ENCODE measurements at regions not wholly inside any gene's neighbourhood (a gene's known extent, or its start where the extent isn't known, plus 50 kb on each side); places are given as distances from the start of the nearest gene placed in this dataset.

DNA sequence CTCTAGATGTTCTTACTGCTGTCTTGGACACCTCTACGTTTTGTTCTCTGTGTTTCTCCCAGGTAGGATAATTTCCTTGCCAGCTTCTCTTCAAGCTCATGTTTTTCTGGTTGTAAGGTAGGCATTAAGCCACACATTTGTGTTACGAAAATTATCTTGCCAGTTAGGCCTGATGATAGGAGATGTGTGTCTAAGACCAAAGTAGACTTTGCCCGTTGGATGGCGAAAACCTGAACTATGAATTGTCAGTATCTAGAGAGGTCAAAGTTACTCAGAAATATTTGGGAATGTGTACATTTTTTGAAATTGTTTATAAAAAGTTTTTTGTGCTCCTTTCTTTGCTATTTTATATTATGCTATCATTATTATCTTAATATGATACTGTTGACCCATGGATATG, 72.8 kb downstream of the FHIP1A start:
- Histone ChIP-seq H3K27ac (no peak overlapping the region), H3K9me3 (no peaks in the 10 kb centered on the region), H3K4me1 (peaks cover 0 to 15% (median 8%) of the 10 kb centered on the region in 3 donors), H3K27me3 (no peaks in the 10 kb centered on the region), H3K36me3 (no peaks in the 10 kb centered on the region), H3K4me3 (no peak overlapping the region)
- WGBS, 2 donors, result 45 to 50% methylated on average over 4 of the region's 4 CpGs
- TF ChIP-seq, protein P1, sequence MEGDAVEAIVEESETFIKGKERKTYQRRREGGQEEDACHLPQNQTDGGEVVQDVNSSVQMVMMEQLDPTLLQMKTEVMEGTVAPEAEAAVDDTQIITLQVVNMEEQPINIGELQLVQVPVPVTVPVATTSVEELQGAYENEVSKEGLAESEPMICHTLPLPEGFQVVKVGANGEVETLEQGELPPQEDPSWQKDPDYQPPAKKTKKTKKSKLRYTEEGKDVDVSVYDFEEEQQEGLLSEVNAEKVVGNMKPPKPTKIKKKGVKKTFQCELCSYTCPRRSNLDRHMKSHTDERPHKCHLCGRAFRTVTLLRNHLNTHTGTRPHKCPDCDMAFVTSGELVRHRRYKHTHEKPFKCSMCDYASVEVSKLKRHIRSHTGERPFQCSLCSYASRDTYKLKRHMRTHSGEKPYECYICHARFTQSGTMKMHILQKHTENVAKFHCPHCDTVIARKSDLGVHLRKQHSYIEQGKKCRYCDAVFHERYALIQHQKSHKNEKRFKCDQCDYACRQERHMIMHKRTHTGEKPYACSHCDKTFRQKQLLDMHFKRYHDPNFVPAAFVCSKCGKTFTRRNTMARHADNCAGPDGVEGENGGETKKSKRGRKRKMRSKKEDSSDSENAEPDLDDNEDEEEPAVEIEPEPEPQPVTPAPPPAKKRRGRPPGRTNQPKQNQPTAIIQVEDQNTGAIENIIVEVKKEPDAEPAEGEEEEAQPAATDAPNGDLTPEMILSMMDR (IDR thresholded peaks at IDR 0.05), result no peak
- intact Hi-C loops (cut with DNase I), result no loop called here
- no peak for FAIRE-seq
- no peak for DNase-seq
- peak in 1 of 4 donors; percentile 21 for ATAC-seq

DNA sequence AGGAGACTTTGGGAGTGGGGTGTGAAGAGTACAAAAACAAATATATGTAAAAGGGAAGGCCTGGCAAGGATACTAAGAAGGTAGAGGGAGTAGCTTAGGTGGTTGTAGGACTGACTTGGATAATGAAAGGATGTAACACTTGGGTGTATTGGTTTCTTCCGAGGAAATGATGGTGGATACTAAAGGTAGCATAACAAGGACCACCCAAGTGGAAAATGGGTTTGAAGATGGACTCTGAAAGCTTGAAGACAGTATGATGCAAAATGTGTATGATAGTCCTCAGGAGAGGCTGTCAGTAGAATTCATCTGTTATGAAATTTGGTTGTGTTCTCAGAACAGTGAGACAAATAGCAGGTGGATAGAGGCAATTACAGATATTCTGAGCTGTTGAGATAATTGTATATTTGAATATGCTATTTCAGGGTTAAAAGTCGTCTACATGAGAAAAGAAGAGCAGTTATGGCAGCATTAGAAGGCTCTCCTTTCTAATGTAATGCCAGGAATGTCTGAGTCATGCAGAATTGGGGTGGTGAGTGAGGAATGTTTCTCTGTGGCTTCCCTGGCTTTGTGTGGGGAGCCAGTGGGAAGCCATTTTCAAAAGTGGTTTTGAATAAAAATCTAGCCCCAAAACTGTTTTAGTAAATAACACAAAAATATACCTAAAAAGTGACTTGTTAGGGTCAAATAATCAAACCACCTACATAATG, 75.6 kb downstream of the FHIP1A start:
- peak; percentile 35 to 65 (median 48) for ATAC-seq
- Histone ChIP-seq H3K27me3 (no peaks in the 10 kb centered on the region), H3K27ac (no peak overlapping the region), H3K4me3 (no peak overlapping the region), H3K4me1 (peaks cover 0 to 15% (median 8%) of the 10 kb centered on the region in 3 donors), H3K36me3 (no peaks in the 10 kb centered on the region), H3K9me3 (no peaks in the 10 kb centered on the region)
- no peak for DNase-seq
- FAIRE-seq, result no peak
- TF ChIP-seq, protein P1 (IDR thresholded peaks at IDR 0.05), result no peak
- intact Hi-C loops (cut with DNase I), result no loop called here
- 48 to 55% methylated on average over 2 of the region's 2 CpGs for WGBS, 2 donors

DNA sequence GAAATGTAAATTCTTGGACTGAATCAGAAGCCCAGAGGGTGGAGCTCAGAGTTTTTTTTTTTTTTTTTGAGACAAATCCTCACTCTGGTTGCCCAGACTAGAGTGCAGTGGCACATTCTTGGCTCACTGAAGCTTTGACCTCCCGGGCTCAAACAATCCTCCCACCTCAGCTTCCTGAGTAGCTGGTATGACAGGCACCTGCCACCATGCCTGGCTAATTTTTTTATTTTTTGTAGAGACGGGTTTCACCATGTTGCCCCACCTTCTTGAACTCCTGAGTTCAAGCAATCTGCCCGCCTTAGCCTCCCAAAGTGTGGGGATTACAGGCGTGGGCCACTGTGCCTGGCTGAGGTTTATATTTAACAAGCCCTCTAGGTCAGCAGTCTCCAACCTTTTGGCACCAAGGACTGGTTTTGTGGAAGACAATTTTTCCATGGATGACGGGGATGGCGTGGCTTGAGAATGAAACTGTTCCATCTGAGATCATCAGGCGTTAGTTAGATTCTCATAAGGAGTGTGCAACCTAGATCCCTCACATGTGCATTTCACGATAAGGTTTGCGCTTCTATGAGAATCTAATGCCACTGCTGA, 76.7 kb downstream of the FHIP1A start:
- WGBS, 2 donors, result 74 to 78% methylated on average over 9 of the region's 9 CpGs
- Histone ChIP-seq H3K36me3 (no peaks in the 10 kb centered on the region), H3K27ac (no peak overlapping the region), H3K4me3 (no peak overlapping the region), H3K4me1 (peaks cover 0 to 15% (median 8%) of the 10 kb centered on the region in 3 donors), H3K9me3 (no peaks in the 10 kb centered on the region), H3K27me3 (no peaks in the 10 kb centered on the region)
- ATAC-seq (peak; percentile 38 to 83 (median 66)), FAIRE-seq (no peak), DNase-seq (peak in 2 of 6 donors; percentile 11 to 20)
- intact Hi-C loops (cut with DNase I), result no loop called here
- TF ChIP-seq, protein P1 (IDR thresholded peaks at IDR 0.05), result no peak

DNA sequence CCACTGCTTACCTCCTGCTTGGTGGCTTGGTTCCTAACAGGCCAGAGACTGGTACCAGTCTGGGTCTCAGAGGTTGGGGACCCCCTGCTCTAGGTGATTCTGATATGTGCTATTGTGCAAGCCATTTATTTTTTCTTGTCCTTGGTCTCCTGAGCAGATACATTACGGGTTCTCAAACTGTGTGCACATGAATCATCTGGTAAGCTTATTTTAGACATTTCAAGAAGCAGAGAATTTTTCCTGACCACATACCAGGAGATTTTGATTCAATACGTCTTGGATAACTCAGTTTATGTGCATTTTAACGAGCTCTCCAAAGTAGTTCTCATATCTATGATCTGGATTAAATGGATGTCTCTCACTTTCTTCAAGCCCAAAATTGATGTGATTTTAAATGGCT, 77.2 kb downstream of the FHIP1A start:
- Histone ChIP-seq H3K36me3 (no peaks in the 10 kb centered on the region), H3K27me3 (no peaks in the 10 kb centered on the region), H3K27ac (no peak overlapping the region), H3K4me1 (peaks cover 0 to 13% (median 8%) of the 10 kb centered on the region in 3 donors), H3K9me3 (no peaks in the 10 kb centered on the region), H3K4me3 (no peak overlapping the region)
- intact Hi-C loops (cut with DNase I), result no loop called here
- no peak for DNase-seq
- WGBS, 2 donors, result 86 to 87% methylated on average over 3 of the region's 3 CpGs
- no peak for ATAC-seq
- no peak for FAIRE-seq
- TF ChIP-seq, protein P1 (IDR thresholded peaks at IDR 0.05), result no peak

DNA sequence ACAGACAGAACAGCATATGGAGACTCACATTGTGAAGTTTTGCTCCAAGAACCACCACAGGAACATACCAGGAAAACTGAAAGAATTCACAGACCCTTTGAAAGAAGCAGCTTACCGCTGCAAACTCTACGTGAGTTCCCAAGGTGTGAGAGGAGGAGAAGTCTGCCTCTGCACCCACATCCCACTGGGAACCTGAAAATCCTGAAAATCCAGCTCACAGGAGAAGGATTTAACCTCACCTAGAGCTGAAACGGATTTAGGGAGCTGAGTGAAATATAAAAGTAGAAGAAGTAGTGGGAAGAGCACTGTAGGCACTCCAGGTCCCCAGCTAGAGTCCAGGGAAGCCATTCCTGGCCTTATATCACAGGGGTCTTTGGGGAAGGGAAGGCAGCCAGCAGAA, 80.0 kb downstream of the FHIP1A start:
- intact Hi-C loops (cut with DNase I), result no loop called here
- TF ChIP-seq, protein P1 (IDR thresholded peaks at IDR 0.05), result no peak
- 81 to 84% methylated on average over 3 of the region's 3 CpGs for WGBS, 2 donors
- Histone ChIP-seq H3K27ac (no peak overlapping the region), H3K36me3 (no peaks in the 10 kb centered on the region), H3K27me3 (no peaks in the 10 kb centered on the region), H3K4me1 (no peaks in the 10 kb centered on the region), H3K9me3 (no peaks in the 10 kb centered on the region), H3K4me3 (no peak overlapping the region)
- DNase-seq, result no peak
- FAIRE-seq, result no peak
- ATAC-seq, result no peak
